BLaER1 (cell line): ENCODE measurements at regions not wholly inside any gene's neighbourhood (a gene's known extent, or its start where the extent isn't known, plus 50 kb on each side); places are given as distances from the start of the nearest gene placed in this dataset.
"Not testable (repeated sequence)": the region's sequence is repeated elsewhere in the genome, so short reads cannot be mapped to it uniquely, and the experiment has no call there.

Source experiments
- H3K27ac ChIP-seq: shearing (Covaris generic); formaldehyde crosslinking; 2 replicates; pipeline ENCODE4 v1.8.1; 2022
- H3K27me3 ChIP-seq: shearing (Covaris generic); formaldehyde crosslinking; 2 replicates; pipeline ENCODE4 v1.8.1; 2022
- H3K36me3 ChIP-seq: shearing (Covaris generic); formaldehyde crosslinking; 2 replicates; pipeline ENCODE4 v1.8.1; 2022
- H3K4me1 ChIP-seq: shearing (Covaris generic); formaldehyde crosslinking; 2 replicates; pipeline ENCODE4 v1.8.1; 2022
- H3K4me2 ChIP-seq: shearing (Covaris generic); formaldehyde crosslinking; 2 replicates; pipeline ENCODE4 v1.8.1; 2022
- H3K4me3 ChIP-seq: shearing (Covaris generic); formaldehyde crosslinking; 2 replicates; pipeline ENCODE4 v1.8.1; 2022
- H3K9ac ChIP-seq: shearing (Covaris generic); formaldehyde crosslinking; 2 replicates; pipeline ENCODE4 v1.8.1; 2022
- H3K9me3 ChIP-seq: shearing (Covaris generic); formaldehyde crosslinking; 2 replicates; pipeline ENCODE4 v1.8.1; 2022
- H4K20me1 ChIP-seq: shearing (Covaris generic); formaldehyde crosslinking; 2 replicates; pipeline ENCODE4 v1.8.1; 2022
- Cebpa-rat ChIP-seq: shearing (Covaris generic); IDR thresholded peaks from 2 replicates; pipeline ENCODE4 v1.8.1; 2022

- H3K9me3 ChIP-seq: no peaks in the 10 kb centered on the region
- no peak overlapping the region for H3K27ac ChIP-seq
- no peaks in the 10 kb centered on the region; the same call in 1 of the 2 replicates for H4K20me1 ChIP-seq
- no peak for TF ChIP-seq Cebpa-rat
- no peaks in the 10 kb centered on the region for H3K4me1 ChIP-seq
- no peak overlapping the region for H3K9ac ChIP-seq
- peaks cover 81% of the 10 kb centered on the region for H3K27me3 ChIP-seq
- no peak overlapping the region for H3K4me2 ChIP-seq
- no peak overlapping the region for H3K4me3 ChIP-seq
- no peaks in the 10 kb centered on the region for H3K36me3 ChIP-seq
These were observed 1301.8 kb upstream of the DIAPH2 start for GRCh38 chrX:95382799-95383198.

GRCh38 chrX:95383778-95384177, 1300.9 kb upstream of the DIAPH2 start:
- peaks cover 82% of the 10 kb centered on the region for H3K27me3 ChIP-seq
- no peaks in the 10 kb centered on the region for H3K36me3 ChIP-seq
- no peaks in the 10 kb centered on the region; the same call in 1 of the 2 replicates for H4K20me1 ChIP-seq
- no peaks in the 10 kb centered on the region for H3K9me3 ChIP-seq
- H3K27ac ChIP-seq: no peak overlapping the region
- no peak overlapping the region for H3K4me3 ChIP-seq
- no peaks in the 10 kb centered on the region for H3K4me1 ChIP-seq
- no peak overlapping the region for H3K9ac ChIP-seq
- TF ChIP-seq Cebpa-rat: no peak
- H3K4me2 ChIP-seq: no peak overlapping the region

DNA sequence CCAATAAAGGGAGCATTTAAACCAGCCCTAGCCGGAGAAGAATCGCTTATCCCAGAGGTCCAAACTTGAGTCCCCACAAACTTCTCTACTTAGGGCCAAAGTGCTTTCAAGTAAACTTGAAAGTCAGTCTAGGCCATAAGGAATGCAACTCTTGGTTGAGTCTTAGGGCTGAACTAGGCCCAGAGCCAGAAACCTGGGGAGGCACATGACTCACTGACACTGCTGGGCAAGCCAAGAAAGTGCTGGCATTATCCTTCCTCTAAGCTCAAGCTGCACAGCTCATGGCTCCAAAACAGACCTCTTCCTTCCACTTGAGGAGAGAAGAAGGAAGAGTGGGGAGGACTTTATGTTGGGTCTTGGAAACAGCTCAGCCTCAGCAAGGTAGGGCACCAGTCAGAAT, 1257.3 kb upstream of the DIAPH2 start:
- no peak overlapping the region for H3K27ac ChIP-seq
- H4K20me1 ChIP-seq: no peaks in the 10 kb centered on the region
- no peak overlapping the region for H3K9ac ChIP-seq
- no peak overlapping the region for H3K4me3 ChIP-seq
- H3K4me1 ChIP-seq: no peaks in the 10 kb centered on the region
- TF ChIP-seq Cebpa-rat: no peak
- no peaks in the 10 kb centered on the region for H3K36me3 ChIP-seq
- peaks cover 77% of the 10 kb centered on the region for H3K27me3 ChIP-seq
- H3K9me3 ChIP-seq: no peaks in the 10 kb centered on the region
- no peak overlapping the region for H3K4me2 ChIP-seq

DNA sequence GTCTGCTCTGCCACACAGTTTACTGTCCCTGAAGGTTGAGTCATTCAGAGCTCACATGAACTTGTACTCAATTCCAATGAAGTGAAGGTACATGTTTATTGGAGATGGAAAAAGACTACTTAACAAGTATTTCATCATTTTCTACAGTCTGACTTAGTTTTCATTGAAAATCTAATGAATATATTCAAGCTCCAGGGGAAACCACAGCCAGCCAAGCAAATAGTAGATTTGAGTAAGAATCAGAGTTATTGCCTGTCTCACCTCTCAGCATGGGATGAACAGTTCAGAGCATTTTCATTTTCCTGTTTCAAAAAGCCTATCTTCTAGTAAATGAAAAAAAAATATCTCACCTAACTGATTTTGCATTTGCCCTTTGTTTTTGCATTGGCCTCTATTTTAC, 1249.4 kb upstream of the DIAPH2 start:
- Histone ChIP-seq H3K9ac (no peak overlapping the region), H3K27ac (no peak overlapping the region), H3K4me2 (no peak overlapping the region), H3K9me3 (no peaks in the 10 kb centered on the region; the same call in 1 of the 2 replicates), H3K4me3 (no peak overlapping the region), H3K4me1 (no peaks in the 10 kb centered on the region), H3K27me3 (peaks cover 42% of the 10 kb centered on the region), H3K36me3 (no peaks in the 10 kb centered on the region), H4K20me1 (no peaks in the 10 kb centered on the region)
- TF ChIP-seq Cebpa-rat: no peak

- no peak for TF ChIP-seq Cebpa-rat
- no peak overlapping the region for H3K9ac ChIP-seq
- no peaks in the 10 kb centered on the region for H3K36me3 ChIP-seq
- H3K27me3 ChIP-seq: peaks cover 59% of the 10 kb centered on the region
- no peak overlapping the region for H3K4me2 ChIP-seq
- H3K4me3 ChIP-seq: no peak overlapping the region
- H3K9me3 ChIP-seq: peaks cover 7% of the 10 kb centered on the region
- no peak overlapping the region for H3K27ac ChIP-seq
- H3K4me1 ChIP-seq: no peaks in the 10 kb centered on the region
- no peaks in the 10 kb centered on the region for H4K20me1 ChIP-seq
These were observed 1242.8 kb upstream of the DIAPH2 start for GRCh38 chrX:95441836-95442235.

DNA sequence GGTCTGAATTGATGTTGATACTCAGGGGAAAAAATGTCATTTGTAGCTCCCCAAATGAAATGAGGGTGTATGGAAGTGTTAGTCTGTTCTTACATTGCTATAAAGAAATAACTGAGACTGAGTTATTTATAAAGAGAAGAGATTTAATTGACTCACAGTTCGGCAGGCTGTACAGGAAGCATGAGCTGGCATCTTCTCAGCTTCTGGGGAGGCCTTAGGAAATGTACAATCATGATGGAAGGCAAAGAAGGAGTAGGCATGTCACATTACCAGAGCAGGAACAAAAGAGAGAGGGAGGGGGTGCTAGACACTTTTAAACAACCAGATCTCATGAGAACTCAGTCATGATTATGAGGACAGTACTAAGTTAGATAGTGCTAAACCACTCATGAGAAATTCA, 1199.9 kb upstream of the DIAPH2 start:
- no peak overlapping the region for H3K4me2 ChIP-seq
- H3K9me3 ChIP-seq: no peaks in the 10 kb centered on the region
- no peaks in the 10 kb centered on the region for H3K36me3 ChIP-seq
- H3K4me3 ChIP-seq: no peak overlapping the region
- no peak overlapping the region for H3K27ac ChIP-seq
- H3K27me3 ChIP-seq: peaks cover 26% of the 10 kb centered on the region
- H3K9ac ChIP-seq: no peak overlapping the region
- no peaks in the 10 kb centered on the region for H4K20me1 ChIP-seq
- H3K4me1 ChIP-seq: no peaks in the 10 kb centered on the region
- no peak for TF ChIP-seq Cebpa-rat

- no peak for TF ChIP-seq Cebpa-rat
- H3K27me3 ChIP-seq: peaks cover 24% of the 10 kb centered on the region
- no peak overlapping the region for H3K4me2 ChIP-seq
- H3K36me3 ChIP-seq: no peaks in the 10 kb centered on the region
- H3K9ac ChIP-seq: no peak overlapping the region
- H3K4me3 ChIP-seq: no peak overlapping the region
- H3K27ac ChIP-seq: no peak overlapping the region
- H4K20me1 ChIP-seq: no peaks in the 10 kb centered on the region; the same call in 1 of the 2 replicates
- H3K4me1 ChIP-seq: no peaks in the 10 kb centered on the region
- H3K9me3 ChIP-seq: 0 out of 2 replicates have a peak, but pooled peaks cover 5% of the 10 kb centered on the region
These were observed 1178.9 kb upstream of the DIAPH2 start for GRCh38 chrX:95505721-95506120.

DNA sequence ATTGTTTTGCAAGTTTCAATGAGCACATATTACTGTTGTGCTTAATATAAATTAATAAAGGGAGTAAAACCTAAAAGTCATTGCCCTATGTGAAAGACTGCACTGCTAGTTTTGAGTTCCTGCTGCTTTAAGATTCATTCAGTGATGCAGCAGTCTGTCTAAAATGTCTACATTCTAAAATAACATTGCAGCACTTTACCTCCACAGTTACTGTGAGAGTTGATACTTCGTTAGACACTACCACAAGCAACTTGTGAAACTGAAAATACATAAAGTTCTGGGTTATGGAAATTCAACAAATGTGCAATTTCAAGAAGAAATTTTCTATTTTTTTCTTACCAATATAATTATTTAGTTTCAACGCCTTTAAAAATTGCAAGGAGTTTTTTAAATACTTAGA, 1175.2 kb upstream of the DIAPH2 start:
- no peaks in the 10 kb centered on the region for H3K36me3 ChIP-seq
- H3K27ac ChIP-seq: no peak overlapping the region
- H3K9ac ChIP-seq: no peak overlapping the region
- no peaks in the 10 kb centered on the region for H3K4me1 ChIP-seq
- peaks cover 48% of the 10 kb centered on the region for H3K27me3 ChIP-seq
- H3K4me3 ChIP-seq: no peak overlapping the region
- no peaks in the 10 kb centered on the region; the same call in 1 of the 2 replicates for H4K20me1 ChIP-seq
- 0 out of 2 replicates have a peak, but pooled peaks cover 5% of the 10 kb centered on the region for H3K9me3 ChIP-seq
- no peak overlapping the region for H3K4me2 ChIP-seq
- no peak for TF ChIP-seq Cebpa-rat

DNA sequence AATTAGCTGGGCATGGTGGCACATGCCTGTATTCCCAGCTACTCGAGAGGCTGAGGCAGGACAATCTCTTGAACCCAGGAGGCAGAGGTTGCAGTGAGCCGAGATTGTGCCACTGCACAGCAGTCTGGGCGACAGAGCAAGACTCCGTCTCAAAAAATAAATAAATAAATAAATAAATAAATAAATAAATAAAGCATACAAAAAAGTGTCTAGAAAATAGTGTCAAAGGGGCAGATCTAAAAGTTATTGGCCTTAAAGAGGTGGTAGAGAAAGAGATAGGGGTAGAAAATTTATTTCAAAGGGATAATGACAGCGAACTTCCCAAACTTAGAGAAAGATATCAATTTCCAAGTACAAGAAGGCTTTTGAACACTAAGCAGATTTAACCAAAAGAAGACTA, 1160.6 kb upstream of the DIAPH2 start:
- H3K27ac ChIP-seq, H3K36me3 ChIP-seq: not testable (repeated sequence)

GRCh38 chrX:95536111-95536510, 1148.5 kb upstream of the DIAPH2 start:
- no peak for TF ChIP-seq Cebpa-rat
- H3K36me3 ChIP-seq: no peaks in the 10 kb centered on the region
- H4K20me1 ChIP-seq: no peaks in the 10 kb centered on the region
- no peak overlapping the region for H3K9ac ChIP-seq
- H3K27me3 ChIP-seq: peaks cover 72% of the 10 kb centered on the region
- no peak overlapping the region for H3K27ac ChIP-seq
- no peaks in the 10 kb centered on the region for H3K4me1 ChIP-seq
- no peak overlapping the region for H3K4me2 ChIP-seq
- no peaks in the 10 kb centered on the region for H3K9me3 ChIP-seq
- H3K4me3 ChIP-seq: no peak overlapping the region

More for the DNA sequence above, 1160.6 kb upstream of the DIAPH2 start:
- peaks cover 72% of the 10 kb centered on the region for H3K27me3 ChIP-seq
- not testable (repeated sequence) for H3K4me2 ChIP-seq, H3K4me3 ChIP-seq, H3K9ac ChIP-seq, H3K4me1 ChIP-seq, H3K9me3 ChIP-seq, H4K20me1 ChIP-seq

- Histone ChIP-seq H3K4me3 (no peak overlapping the region), H3K4me1 (no peaks in the 10 kb centered on the region), H3K27me3 (peaks cover 68% of the 10 kb centered on the region), H3K27ac (no peak overlapping the region), H3K9ac (no peak overlapping the region), H3K4me2 (no peak overlapping the region), H3K36me3 (no peaks in the 10 kb centered on the region), H4K20me1 (no peaks in the 10 kb centered on the region), H3K9me3 (no peaks in the 10 kb centered on the region)
- TF ChIP-seq Cebpa-rat: no peak
These were observed 1148.0 kb upstream of the DIAPH2 start for GRCh38 chrX:95536661-95537060.
